NCI-H524 (cell line): ENCODE measurements at regions not wholly inside any gene's neighbourhood (a gene's known extent, or its start where the extent isn't known, plus 50 kb on each side); places are given as distances from the start of the nearest gene placed in this dataset.
A peak's percentile ranks its signal among the peaks of the same experiment; 100 is the strongest.
"Not testable (repeated sequence)": the region's sequence is repeated elsewhere in the genome, so short reads cannot be mapped to it uniquely, and the experiment has no call there.

Experiments used
- DNase-seq, 2 experiments: peaks; one replicate each; lab custom pipeline; 2025; lab: John Stamatoyannopoulos, UW

DNA sequence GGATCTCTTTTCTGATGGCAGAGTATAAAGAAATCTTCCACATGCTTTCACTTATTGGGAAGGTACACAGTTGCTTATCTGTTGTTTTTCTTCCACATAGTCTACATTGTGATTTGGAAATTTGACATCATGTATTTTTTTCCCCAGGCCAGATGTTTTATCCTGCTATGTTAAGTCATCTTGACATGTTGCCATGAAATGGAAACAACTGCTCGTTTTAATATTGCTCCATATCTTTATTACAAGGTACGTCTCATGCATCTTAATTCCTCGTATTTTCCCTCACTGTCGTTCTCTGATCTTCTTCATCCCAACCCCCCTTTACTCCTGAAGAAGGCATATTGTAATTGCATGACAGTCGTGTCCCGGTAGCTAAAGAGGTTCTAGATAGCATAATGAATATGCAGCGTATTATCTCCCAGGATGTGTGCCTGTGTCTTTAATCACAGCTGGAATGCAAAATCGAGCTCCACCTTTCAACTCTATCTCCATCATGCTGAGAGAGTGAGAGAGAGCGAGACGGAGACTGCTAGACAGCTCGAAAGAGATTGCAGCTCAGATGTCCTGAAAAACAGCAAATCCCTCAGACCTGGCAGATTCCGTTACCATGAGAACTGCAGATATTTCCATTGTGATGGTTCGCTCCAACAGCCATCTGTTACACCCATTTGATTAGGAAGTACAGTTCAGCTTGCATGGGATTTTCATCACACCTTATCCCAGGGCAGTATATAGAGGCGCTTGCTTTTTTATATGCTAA, 281.7 kb downstream of the TMEM38B start:
- peak; percentile 93 to 95 for DNase-seq

GRCh38 chr9:105978336-105978735, 284.0 kb downstream of the TMEM38B start:
- no peak for DNase-seq

- DNase-seq: peak; percentile 44 to 90
These were observed 284.5 kb downstream of the TMEM38B start for GRCh38 chr9:105978826-105979225.

DNA sequence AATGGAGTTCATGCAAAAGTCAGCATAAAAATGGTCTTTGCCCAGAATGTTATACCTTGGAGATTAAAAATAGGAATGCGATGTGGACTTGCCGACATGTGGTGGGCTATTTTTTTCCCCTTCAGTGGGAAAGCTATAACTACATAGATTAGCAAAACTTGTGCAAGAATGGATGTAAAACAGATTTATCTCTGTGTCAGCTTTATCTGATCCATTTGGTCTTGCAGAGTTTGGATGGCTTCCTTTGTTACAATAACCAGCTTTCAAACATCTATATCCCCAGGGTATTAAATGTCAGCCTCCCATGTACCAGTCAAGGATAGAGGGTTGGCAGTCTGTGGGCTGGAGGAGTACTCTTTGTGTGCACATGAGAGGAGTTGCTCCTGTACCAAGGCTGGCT, 284.9 kb downstream of the TMEM38B start:
- DNase-seq: peak in 1 of 2 experiments; percentile 51

DNA sequence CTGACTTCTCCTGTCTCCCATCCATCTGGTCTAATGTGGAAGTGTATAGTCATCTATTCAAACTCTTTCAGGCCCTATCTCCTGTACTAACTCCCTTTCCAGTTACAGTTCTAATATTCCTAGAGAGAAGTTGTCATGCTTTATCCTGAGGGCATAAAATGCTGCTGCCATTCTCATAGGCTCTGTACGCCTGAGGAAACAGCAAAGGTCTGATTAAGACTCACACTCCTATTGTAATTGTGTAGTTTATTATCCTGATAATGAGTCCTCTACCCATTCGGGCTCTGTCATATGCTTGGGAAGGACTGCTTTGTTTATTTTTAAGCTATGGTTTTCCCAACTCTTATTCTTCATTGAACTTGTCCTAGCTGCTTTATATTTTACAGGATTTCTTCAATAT, 290.4 kb downstream of the TMEM38B start:
- DNase-seq: no peak

GRCh38 chr9:105993116-105993854, 298.9 kb downstream of the TMEM38B start:
- DNase-seq: peak; percentile 87 to 95

- no peak for DNase-seq
These were observed 299.8 kb downstream of the TMEM38B start for GRCh38 chr9:105993921-105994715.

DNA sequence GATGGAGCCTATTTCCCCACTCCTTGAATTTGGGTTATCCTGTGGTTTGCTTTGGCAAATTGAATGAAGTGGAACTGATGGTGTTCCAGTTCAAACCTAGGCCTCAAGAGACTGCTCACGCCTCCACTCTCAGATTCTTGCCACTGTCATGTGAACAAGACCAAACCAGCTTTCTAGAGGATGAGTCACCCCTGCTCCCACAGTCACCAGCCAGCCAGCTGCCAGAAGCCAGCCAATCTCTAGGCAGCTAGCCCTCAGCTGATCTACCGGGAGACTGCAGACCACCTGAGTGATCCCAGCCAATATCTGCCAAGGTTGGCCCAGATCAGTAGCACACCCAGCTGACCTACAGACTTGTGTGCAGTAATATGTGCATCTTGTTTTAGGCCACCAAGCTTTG, 300.6 kb downstream of the TMEM38B start:
- DNase-seq: no peak

DNA sequence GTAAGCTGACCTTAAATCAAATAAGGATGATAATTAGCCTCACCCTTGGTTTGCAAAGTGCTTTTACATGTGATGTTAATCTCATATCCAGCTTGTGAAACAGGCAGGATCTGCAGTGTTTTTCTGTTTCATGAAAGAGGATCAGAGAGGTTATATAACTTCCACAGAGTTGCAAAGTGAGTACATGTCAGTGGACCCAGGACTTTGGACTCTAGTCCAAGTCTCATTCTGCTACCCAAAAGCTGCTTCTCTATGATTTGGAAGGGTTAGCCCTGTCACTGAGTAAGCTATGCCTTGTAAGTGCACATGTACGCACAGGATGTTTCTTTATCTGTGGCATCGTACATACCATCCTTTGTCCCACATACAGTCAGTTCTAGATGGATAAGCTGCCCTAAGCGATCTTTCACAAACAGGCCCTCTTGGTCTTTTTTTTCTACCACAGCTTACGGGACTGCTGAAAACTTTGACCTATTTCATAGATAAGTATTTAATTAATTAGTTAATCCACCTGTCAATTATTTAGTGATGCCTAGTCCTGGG, 322.9 kb downstream of the TMEM38B start:
- DNase-seq: no peak

- DNase-seq: peak in 1 of 2 experiments; percentile 27
These were observed 324.8 kb downstream of the TMEM38B start for GRCh38 chr9:106019039-106019680.

- DNase-seq: no peak
These were observed 325.4 kb downstream of the TMEM38B start for GRCh38 chr9:106019702-106020101.

DNA sequence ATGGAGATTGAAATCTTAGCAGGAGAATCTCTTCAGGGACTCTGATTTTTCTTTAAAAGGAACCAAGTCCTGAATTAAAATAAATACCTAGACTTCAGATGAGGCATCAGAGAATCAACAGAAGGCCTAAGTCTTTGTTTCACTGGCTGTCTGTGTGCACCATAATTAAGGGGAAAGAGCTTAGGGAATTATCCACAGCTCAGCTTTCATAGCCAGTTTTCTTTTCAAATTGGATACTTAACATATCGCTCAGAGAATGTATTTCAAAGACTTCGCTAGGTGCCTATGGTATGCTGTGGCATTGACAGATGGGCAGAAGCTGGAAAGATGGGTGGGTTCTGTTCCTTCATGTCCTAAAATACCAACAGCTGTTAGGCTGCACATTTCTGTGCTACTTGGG, 325.8 kb downstream of the TMEM38B start:
- DNase-seq: peak; percentile 89 to 98

DNA sequence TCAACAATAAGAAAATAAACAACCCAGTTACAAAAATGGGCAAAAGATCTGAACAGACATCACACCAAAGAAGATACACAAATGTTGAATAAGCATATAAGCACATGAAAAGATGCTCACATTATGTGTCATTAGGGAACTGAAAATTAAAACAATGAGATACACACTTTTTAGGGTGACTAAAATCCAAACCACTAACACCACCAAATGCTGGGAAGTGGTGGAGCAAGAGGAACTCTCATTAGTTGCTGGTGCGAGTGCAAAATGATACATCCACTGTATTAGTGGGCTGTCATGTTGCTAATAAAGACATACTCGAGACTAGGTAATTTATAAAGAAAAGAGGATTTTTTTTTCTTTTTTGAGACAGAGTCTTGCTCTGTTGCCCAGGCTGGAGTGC, 329.1 kb downstream of the TMEM38B start:
- DNase-seq: no peak

GRCh38 chr9:106025453-106025852, 331.1 kb downstream of the TMEM38B start:
- no peak for DNase-seq

DNA sequence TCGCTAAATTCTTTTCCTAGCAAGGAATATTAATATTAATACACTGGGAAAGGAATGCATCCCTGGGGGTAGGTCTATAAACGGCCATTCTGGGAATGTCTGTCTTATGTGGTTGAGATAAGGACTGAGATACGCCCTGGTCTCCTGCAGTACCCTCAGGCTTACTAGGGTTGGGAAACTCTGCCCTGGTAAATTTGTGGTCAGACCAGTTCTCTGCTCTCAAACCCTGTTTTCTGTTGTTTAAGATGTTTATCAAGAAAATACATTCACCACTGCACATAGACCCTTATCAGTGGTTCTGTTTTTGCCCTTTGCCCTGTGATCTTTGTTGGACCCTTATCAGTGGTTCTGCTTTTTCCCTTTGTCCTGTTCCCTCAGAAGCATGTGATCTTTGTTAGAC, 335.8 kb downstream of the TMEM38B start:
- DNase-seq: not testable (repeated sequence)

- no peak for DNase-seq
These were observed 338.6 kb downstream of the TMEM38B start for GRCh38 chr9:106032978-106033377.

- no peak for DNase-seq
These were observed 341.5 kb downstream of the TMEM38B start for GRCh38 chr9:106035806-106036205.

- DNase-seq: no peak
These were observed 344.1 kb downstream of the TMEM38B start for GRCh38 chr9:106038266-106039001.

DNA sequence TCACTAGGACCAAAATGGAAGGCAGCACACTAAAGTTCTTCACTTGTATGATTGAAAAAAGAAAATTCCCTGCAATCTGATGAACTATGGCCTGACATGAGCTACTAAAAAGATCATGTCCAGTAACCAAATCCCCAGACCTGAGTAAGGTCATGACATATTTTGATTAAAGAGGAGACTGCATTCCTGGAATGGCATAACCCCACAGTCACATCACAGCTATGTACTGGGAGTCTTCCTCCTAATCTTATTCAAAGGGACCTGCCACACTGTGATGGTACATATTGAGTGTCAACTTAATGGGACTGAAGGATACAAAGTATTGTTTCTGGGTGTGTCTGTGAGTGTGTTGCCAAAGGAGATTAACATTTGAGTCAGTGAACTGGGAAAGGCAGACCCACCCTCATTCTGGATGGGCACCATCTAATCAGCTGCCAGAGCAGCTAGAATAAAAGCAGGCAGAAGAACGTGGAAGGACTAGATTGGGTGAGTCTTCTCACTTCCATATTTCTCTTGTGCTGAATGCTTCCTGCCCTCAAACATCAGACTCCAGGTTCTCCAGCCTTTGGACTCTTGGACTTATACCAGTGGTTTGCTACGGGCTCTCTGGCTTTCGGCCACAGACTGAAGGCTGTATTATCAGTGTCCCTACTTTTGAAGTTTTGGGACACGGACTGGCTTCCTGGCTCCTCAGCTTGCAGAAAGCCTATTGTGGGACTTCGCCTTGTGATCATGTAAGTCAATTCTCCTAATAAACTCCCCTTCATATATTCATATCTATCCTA, 345.0 kb downstream of the TMEM38B start:
- DNase-seq: no peak

GRCh38 chr9:106041920-106042319, 347.6 kb downstream of the TMEM38B start:
- not testable (repeated sequence) for DNase-seq
